ENCODE measurements at regions not wholly inside any gene's neighbourhood (a gene's known extent, or its start where the extent isn't known, plus 50 kb on each side); places are given as distances from the start of the nearest gene placed in this dataset.

- TF ChIP-seq CTCF (IDR thresholded peaks at IDR 0.05) (no peak), POLR2A (IDR thresholded peaks at IDR 0.05) (no peak)
These were observed 65.2 kb upstream of the DIO3 start for GRCh38 chr14:101495827-101496775.
